Muscle layer of colon (tissue), 2 donors: ENCODE measurements at regions not wholly inside any gene's neighbourhood (a gene's known extent, or its start where the extent isn't known, plus 50 kb on each side); places are given as distances from the start of the nearest gene placed in this dataset.

Source experiments
- H3K27ac ChIP-seq: one replicate; pipeline ENCODE4 v1.7.0; 2013; ENCODE audit warnings: low read depth, mild to moderate bottlenecking, low read length, moderate library complexity
- H3K27me3 ChIP-seq, 2 donors: one replicate each; pipeline ENCODE4 v1.7.0; 2013; ENCODE audit warnings: low read length in 2 of 2, mild to moderate bottlenecking in 2 of 2; ENCODE audit not compliant: insufficient read depth in 2 of 2, control insufficient read depth in 1 of 2
- H3K36me3 ChIP-seq: one replicate; pipeline ENCODE4 v1.7.0; 2013; ENCODE audit warnings: mild to moderate bottlenecking, low read length; ENCODE audit not compliant: insufficient read depth
- H3K4me1 ChIP-seq: one replicate; pipeline ENCODE4 v1.7.0; 2013; ENCODE audit warnings: mild to moderate bottlenecking, low read length; ENCODE audit not compliant: insufficient read depth
- H3K4me3 ChIP-seq, 2 donors: one replicate each; pipeline ENCODE4 v1.7.0; 2013; ENCODE audit warnings: low read length in 2 of 2, low read depth in 1 of 2, mild to moderate bottlenecking in 1 of 2, moderate library complexity in 1 of 2
- H3K9ac ChIP-seq: one replicate; pipeline ENCODE4 v1.7.0; 2013; ENCODE audit warnings: low read length
- H3K9me3 ChIP-seq: one replicate; pipeline ENCODE4 v1.7.0; 2013; ENCODE audit warnings: mild to moderate bottlenecking, low read length
- donor health status: abdominal sarcoma.
- donor health status: Adenocarcinoma of cecum.

DNA sequence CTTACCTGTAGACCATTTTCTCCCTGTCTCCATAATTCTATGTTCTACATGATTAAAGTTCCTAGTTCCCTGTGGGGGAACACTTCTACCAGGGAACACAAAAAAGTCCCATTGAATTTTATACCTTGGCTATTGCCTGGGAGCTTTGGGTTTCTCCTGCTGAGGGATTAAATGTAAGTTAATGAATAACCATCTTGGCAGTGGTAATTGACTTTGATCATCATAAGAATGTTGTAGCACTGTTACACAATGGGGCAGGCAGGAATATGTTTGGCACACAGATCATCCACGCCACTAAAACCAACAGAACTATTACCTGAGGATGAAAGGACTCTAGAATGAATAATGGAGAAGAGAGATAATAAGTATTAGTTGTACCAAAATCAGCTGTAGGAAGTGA is 1106.2 kb upstream of the GJE1 start:
- no peak overlapping the region for H3K9ac ChIP-seq
- no peaks in the 10 kb centered on the region for H3K9me3 ChIP-seq
- H3K27me3 ChIP-seq = no peaks in the 10 kb centered on the region
- no peaks in the 10 kb centered on the region for H3K4me1 ChIP-seq
- no peak overlapping the region for H3K27ac ChIP-seq
- H3K4me3 ChIP-seq = no peak overlapping the region
- no peaks in the 10 kb centered on the region for H3K36me3 ChIP-seq

DNA sequence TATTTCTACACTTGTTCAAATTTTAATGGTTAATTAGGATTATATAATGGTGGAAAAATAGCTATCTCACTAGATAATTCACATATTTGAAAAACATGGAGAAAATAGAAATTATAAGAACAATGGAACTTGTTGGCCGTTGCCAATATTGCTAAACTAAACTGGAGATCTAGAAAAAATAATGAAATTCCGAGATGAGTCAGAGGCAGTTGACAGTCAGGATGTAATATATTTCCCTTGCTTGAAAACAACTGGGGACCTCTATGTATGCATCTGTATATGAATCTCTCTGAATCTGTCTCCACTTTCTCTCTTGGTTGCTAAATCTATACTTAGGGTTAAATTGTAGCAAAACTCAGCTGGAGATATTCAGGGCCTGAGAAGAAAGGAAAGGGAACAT is 1108.2 kb upstream of the GJE1 start:
- H3K27ac ChIP-seq = no peak overlapping the region
- H3K9ac ChIP-seq = no peak overlapping the region
- no peaks in the 10 kb centered on the region for H3K36me3 ChIP-seq
- no peaks in the 10 kb centered on the region for H3K27me3 ChIP-seq
- H3K4me3 ChIP-seq = no peak overlapping the region
- H3K4me1 ChIP-seq = no peaks in the 10 kb centered on the region
- no peaks in the 10 kb centered on the region for H3K9me3 ChIP-seq

DNA sequence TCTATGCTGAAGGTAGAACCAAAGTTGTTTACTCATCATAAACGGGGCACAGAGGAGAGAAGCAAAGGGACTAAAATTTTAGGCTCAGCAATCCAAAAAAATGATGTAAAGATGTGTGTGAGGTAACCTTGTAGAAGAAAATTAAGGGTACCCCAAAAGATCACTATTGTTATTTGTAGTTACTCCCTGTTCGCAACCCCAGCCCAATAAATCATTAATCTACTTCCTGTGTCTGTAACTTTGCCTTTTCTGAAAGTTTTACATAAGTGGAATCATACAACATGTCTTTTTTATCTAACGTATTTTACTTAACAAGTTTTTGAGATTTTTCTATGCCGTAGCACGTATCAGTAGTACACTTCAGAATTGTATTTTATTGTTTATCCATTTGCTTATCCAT is 1114.8 kb upstream of the GJE1 start:
- H3K4me3 ChIP-seq = no peak overlapping the region
- H3K27ac ChIP-seq = no peak overlapping the region
- no peaks in the 10 kb centered on the region for H3K36me3 ChIP-seq
- no peaks in the 10 kb centered on the region for H3K27me3 ChIP-seq
- no peak overlapping the region for H3K9ac ChIP-seq
- H3K9me3 ChIP-seq = no peaks in the 10 kb centered on the region
- no peaks in the 10 kb centered on the region for H3K4me1 ChIP-seq

DNA sequence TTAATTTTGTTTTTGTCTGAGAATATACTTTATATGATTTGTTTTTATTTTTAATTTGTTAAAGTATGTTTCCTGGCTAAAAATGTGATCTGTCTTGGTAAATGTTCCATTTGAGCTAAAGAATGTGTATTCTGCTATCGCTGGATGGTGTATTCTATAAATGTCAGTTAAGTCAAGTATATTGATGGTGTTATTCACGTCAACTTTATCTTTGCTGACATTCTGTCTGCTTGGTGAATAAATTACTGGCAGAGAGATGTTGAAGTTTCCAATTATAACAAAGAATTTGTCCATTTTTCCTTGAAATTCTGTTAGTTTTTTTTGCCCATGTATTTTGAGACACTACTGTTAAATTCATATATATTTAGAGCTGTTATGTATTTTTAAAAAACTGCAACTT is 1131.8 kb upstream of the GJE1 start:
- Histone ChIP-seq H3K27ac (no peak overlapping the region), H3K9ac (no peak overlapping the region), H3K9me3 (no peaks in the 10 kb centered on the region), H3K36me3 (no peaks in the 10 kb centered on the region), H3K27me3 (no peaks in the 10 kb centered on the region), H3K4me1 (no peaks in the 10 kb centered on the region), H3K4me3 (no peak overlapping the region)

DNA sequence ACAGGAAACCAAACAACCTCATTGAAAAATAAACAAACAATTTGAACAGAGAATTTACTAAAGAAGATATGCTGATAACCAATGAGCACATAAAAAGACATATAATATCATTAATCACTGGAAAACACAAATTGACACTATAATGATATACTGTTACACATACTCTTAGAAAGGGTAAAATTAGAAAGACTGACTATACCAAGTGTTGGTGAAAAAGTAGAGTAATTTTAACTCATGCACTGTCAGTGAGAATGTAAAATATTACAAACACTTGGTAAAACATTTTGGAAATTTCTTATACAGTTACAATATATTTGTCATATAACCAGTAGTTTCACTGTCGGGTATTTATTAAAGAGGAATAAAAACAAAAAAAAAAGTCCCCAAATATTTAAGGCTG is 1139.2 kb upstream of the GJE1 start:
- no peaks in the 10 kb centered on the region for H3K36me3 ChIP-seq
- H3K4me1 ChIP-seq = no peaks in the 10 kb centered on the region
- no peaks in the 10 kb centered on the region for H3K9me3 ChIP-seq
- H3K4me3 ChIP-seq = no peak overlapping the region
- H3K27ac ChIP-seq = no peak overlapping the region
- no peaks in the 10 kb centered on the region for H3K27me3 ChIP-seq
- H3K9ac ChIP-seq = no peak overlapping the region

DNA sequence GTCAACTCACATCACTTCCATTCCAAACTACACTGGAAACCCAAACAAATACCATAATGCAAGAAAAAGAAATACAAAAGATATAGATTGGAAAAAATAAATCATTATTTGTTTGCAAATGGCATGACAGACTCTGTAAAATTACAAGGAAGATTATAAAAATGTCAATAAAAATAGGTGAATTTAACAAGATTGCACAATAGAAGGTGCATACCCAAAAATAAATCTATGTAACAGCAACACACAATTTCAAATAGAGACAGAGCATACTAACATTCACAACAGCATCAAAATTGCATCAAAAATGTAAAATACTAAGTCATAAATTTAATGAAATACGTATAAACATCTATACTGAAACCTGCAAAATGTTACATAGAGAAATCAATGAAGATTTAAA is 1140.0 kb upstream of the GJE1 start:
- Histone ChIP-seq H3K4me1 (no peaks in the 10 kb centered on the region), H3K9me3 (no peaks in the 10 kb centered on the region), H3K4me3 (no peak overlapping the region), H3K27ac (no peak overlapping the region), H3K36me3 (no peaks in the 10 kb centered on the region), H3K27me3 (no peaks in the 10 kb centered on the region), H3K9ac (no peak overlapping the region)

DNA sequence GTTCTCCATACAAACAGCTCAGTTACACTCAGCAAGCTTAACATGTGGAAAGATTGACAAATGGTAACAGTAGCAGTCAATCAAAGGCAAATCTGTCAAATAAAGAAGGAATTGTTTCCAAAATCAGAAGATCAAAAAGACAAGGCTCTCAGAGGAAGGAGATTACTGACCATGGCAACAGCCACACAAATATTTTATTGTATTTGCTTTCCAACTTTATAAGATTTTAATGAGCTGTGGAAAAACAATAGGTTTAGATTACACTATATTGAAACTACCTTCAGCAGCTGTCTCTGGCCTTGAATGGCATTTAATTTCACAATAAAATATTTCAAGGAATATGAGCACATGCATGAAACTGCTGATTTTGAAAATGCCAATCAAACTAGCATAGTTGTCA is 1143.9 kb upstream of the GJE1 start:
- H3K9ac ChIP-seq = no peak overlapping the region
- H3K4me1 ChIP-seq = peaks cover 9% of the 10 kb centered on the region
- H3K4me3 ChIP-seq = no peak overlapping the region
- no peaks in the 10 kb centered on the region for H3K9me3 ChIP-seq
- H3K27me3 ChIP-seq = no peaks in the 10 kb centered on the region
- no peak overlapping the region for H3K27ac ChIP-seq
- H3K36me3 ChIP-seq = no peaks in the 10 kb centered on the region

DNA sequence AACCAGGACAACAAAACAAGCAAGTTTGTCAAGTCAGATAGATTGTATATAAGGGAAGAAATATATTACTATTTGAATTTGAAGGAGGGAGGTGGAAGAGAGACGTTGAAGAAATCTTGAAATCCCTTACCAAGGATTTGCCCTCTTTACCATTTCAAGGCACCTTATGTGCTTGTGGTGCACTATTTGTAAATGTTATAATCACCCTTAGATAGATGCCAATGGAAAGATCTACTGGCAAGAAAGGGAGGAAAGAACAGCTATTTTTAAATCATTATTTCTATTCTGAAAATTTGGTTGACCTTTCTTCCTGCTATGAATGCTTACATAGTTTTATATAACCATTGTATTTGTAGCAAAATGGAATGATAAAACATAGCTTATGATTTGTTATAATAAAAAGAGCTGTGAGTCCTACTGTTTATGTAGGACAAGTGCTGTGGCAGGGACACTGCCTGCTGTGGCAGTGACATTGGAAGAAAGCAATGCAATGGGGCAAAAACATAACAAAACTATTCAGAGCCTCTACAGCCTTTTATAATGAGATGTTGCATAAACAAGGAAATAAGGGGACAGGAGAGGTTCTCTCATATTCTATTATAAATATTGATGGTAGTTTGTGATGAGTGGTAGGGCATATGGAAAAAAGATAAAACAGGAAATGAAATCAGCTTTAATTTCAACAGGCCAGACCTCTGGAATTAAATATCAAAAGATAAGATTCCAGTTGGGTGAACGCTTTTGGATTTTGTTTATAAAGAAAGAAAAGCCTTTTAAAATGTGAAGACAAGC is 1145.2 kb upstream of the GJE1 start:
- Histone ChIP-seq H3K36me3 (no peaks in the 10 kb centered on the region), H3K9me3 (no peaks in the 10 kb centered on the region), H3K4me3 (no peak overlapping the region), H3K27ac (no peak overlapping the region), H3K9ac (no peak overlapping the region), H3K27me3 (no peaks in the 10 kb centered on the region), H3K4me1 (peaks cover 9% of the 10 kb centered on the region)

DNA sequence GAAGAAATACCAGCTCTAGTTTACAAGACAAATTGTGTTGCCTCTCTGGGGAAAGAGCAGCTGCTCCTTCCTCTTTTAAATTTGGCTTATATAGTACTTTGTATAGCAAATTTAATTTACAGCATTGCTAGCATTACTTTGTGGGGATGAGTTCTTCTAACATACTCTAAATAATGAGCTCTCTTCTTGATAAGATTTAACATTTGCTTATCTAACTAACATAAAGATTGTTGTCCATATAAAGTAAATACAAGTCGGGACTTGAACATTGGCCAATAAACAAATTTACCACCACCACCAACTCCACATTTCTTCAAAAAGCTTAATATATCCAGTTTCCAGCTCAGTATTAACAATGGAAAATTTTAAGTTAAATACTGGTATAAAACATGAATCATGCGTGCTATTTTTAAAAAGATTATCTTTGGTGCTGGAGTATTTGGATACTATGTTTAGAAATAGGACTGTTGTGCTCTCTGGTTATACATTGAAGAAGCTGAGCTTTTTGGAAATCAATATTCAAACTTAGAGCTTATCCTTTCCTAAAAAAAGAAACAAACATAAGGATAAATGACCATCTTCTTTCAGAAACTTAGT is 1146.9 kb upstream of the GJE1 start:
- no peak overlapping the region for H3K27ac ChIP-seq

DNA sequence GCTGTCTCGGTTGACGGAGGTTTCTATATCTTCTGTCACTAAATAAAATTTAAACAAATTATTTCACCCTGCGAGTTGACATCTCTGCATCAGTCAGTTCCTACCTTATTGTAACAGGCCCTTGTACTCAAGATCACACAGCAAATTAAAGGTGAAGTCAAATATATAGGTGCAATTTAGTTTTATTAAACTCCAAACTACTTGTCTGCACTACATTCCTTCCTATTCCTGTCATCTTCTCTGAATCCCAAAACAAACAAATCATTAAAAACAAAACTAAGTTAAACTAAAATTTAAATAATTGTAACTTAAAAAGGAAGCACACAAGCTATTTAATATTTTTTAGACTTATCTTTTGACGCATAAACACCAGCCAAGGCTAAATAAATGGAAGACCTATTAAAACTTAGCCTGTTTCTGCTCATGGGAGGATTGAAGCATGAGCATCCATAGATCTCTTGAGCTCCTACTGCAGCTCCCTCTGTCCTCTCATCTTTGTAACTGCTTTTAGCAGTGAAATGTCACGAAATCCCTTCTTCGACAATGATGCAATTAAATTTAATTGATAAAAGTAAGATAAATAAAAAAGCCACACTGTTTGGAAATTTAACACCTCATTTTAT is 1152.3 kb upstream of the GJE1 start:
- Histone ChIP-seq H3K9ac (no peak overlapping the region), H3K27me3 (no peaks in the 10 kb centered on the region), H3K4me1 (peaks cover 22% of the 10 kb centered on the region), H3K36me3 (no peaks in the 10 kb centered on the region), H3K9me3 (no peaks in the 10 kb centered on the region), H3K4me3 (no peak overlapping the region), H3K27ac (no peak overlapping the region)

More for the DNA sequence above, 1146.9 kb upstream of the GJE1 start:
- no peak overlapping the region for H3K9ac ChIP-seq
- no peaks in the 10 kb centered on the region for H3K27me3 ChIP-seq
- H3K36me3 ChIP-seq = no peaks in the 10 kb centered on the region
- no peak overlapping the region for H3K4me3 ChIP-seq
- peaks cover 9% of the 10 kb centered on the region for H3K4me1 ChIP-seq
- H3K9me3 ChIP-seq = no peaks in the 10 kb centered on the region

DNA sequence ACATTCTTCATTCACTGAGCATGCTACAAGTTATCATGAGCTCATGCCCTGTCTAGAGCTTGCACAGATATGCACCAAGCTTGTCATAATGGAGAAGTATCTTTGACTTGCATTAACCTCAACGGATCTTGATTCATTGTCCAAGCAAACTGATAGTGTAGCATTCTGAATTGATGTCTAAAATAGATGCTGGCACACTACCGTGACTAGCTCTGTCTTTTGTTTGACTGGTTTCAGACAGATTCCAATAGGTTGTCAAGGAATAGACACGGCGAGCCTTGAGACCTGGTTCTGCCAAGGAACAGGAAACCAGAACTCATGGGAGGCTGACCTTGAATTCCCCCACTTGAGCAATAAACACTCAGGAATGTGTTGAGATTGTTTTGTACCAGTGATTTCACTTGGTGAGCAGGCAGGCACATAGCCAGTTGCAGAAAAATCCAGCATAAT is 1153.1 kb upstream of the GJE1 start:
- no peak overlapping the region for H3K4me3 ChIP-seq
- H3K9me3 ChIP-seq = no peaks in the 10 kb centered on the region
- peaks cover 22% of the 10 kb centered on the region for H3K4me1 ChIP-seq
- no peaks in the 10 kb centered on the region for H3K27me3 ChIP-seq
- no peak overlapping the region for H3K27ac ChIP-seq
- no peak overlapping the region for H3K9ac ChIP-seq
- no peaks in the 10 kb centered on the region for H3K36me3 ChIP-seq
